H9 (cell line): ENCODE measurements at regions not wholly inside any gene's neighbourhood (a gene's known extent, or its start where the extent isn't known, plus 50 kb on each side); places are given as distances from the start of the nearest gene placed in this dataset.

Experiments used
- DNase-seq: peaks from one replicate; pipeline ENCODE4 v3.0.0-alpha.2; 2017
- H2AFZ ChIP-seq: one replicate; pipeline ENCODE4 v1.6.1; 2013; ENCODE audit warnings: mild to moderate bottlenecking, low read length, control low read depth, moderate library complexity
- H2AK5ac ChIP-seq: 2 replicates; pipeline ENCODE4 v1.6.1; 2013; ENCODE audit warnings: low read length, control low read depth, mixed read lengths; ENCODE audit not compliant: insufficient read length
- H2BK120ac ChIP-seq: one replicate; pipeline ENCODE4 v1.6.1; 2013; ENCODE audit warnings: low read depth, mild to moderate bottlenecking, low read length, control low read depth, inconsistent platforms; ENCODE audit not compliant: poor library complexity, severe bottlenecking
- H2BK12ac ChIP-seq: 2 replicates; pipeline ENCODE4 v1.6.1; 2013; ENCODE audit warnings: low read length, control low read depth, mixed read lengths, low read depth; ENCODE audit not compliant: insufficient read length
- H2BK15ac ChIP-seq: 2 replicates; pipeline ENCODE4 v1.6.1; 2013; ENCODE audit warnings: low read depth, low read length, control low read depth
- H2BK20ac ChIP-seq: one replicate; pipeline ENCODE4 v1.6.1; 2013; ENCODE audit warnings: low read depth, mild to moderate bottlenecking, low read length, control low read depth, inconsistent platforms; ENCODE audit not compliant: poor library complexity, severe bottlenecking
- H2BK5ac ChIP-seq: 2 replicates; pipeline ENCODE4 v1.6.1; 2013; ENCODE audit warnings: low read length, control low read depth, mixed read lengths; ENCODE audit not compliant: insufficient read length
- H3K14ac ChIP-seq: 2 replicates; pipeline ENCODE4 v1.6.1; 2013; ENCODE audit warnings: low read length, control low read depth; ENCODE audit not compliant: insufficient read depth
- H3K18ac ChIP-seq: 2 replicates; pipeline ENCODE4 v1.6.1; 2013; ENCODE audit warnings: low read depth, mild to moderate bottlenecking, mixed read lengths, low read length, control low read depth; ENCODE audit not compliant: insufficient read length
- H3K23ac ChIP-seq: 2 replicates; pipeline ENCODE4 v1.6.1; 2013; ENCODE audit warnings: low read length, control low read depth, mixed read lengths, low read depth; ENCODE audit not compliant: insufficient read length
- H3K23me2 ChIP-seq: 2 replicates; pipeline ENCODE4 v1.6.1; 2013; ENCODE audit warnings: low read depth, mild to moderate bottlenecking, mixed read lengths, low read length, control low read depth; ENCODE audit not compliant: insufficient read length, poor library complexity, severe bottlenecking
- H3K27ac ChIP-seq: 2 replicates; pipeline ENCODE4 v1.5.1; 2013; ENCODE audit warnings: low read length, control low read depth, mixed read lengths, low read depth; ENCODE audit not compliant: insufficient read length
- H3K27me3 ChIP-seq: 2 replicates; pipeline ENCODE4 v1.6.1; 2013; ENCODE audit warnings: low read length, control low read depth, inconsistent platforms; ENCODE audit not compliant: insufficient read depth
- H3K4ac ChIP-seq: 2 replicates; pipeline ENCODE4 v1.6.1; 2013; ENCODE audit warnings: low read depth, mild to moderate bottlenecking, control low read depth, inconsistent platforms, low read length, moderate library complexity
- H3K4me1 ChIP-seq: 2 replicates; pipeline ENCODE4 v1.6.1; 2013; ENCODE audit warnings: low read length, control low read depth, inconsistent platforms; ENCODE audit not compliant: insufficient read depth
- H3K4me2 ChIP-seq: 2 replicates; pipeline ENCODE4 v1.6.1; 2013; ENCODE audit warnings: low read length, control low read depth, mixed read lengths; ENCODE audit not compliant: insufficient read length, insufficient read depth
- H3K56ac ChIP-seq: 2 replicates; pipeline ENCODE4 v1.6.1; 2013; ENCODE audit warnings: low read depth, mild to moderate bottlenecking, mixed read lengths, low read length, control low read depth; ENCODE audit not compliant: insufficient read length
- H3K79me1 ChIP-seq: 2 replicates; pipeline ENCODE4 v1.6.1; 2013; ENCODE audit warnings: low read depth, mild to moderate bottlenecking, moderate library complexity, low read length, control low read depth, inconsistent platforms; ENCODE audit not compliant: insufficient read depth, poor library complexity, severe bottlenecking
- H3K79me2 ChIP-seq: 2 replicates; pipeline ENCODE4 v1.6.1; 2013; ENCODE audit warnings: low read length, control low read depth, inconsistent platforms; ENCODE audit not compliant: insufficient read depth
- H3K9ac ChIP-seq: 2 replicates; pipeline ENCODE4 v1.6.1; 2013; ENCODE audit warnings: low read length, control low read depth, mixed read lengths; ENCODE audit not compliant: insufficient read length; ENCODE audit errors: extremely low read depth
- H3K9me3 ChIP-seq: one replicate; pipeline ENCODE4 v1.6.1; 2013; ENCODE audit warnings: low read depth, low read length, inconsistent platforms; ENCODE audit not compliant: control insufficient read depth
- H3T11ph ChIP-seq: one replicate; pipeline ENCODE4 v1.6.1; 2013; ENCODE audit warnings: mild to moderate bottlenecking, low read length, control low read depth, inconsistent platforms
- H4K20me1 ChIP-seq: one replicate; pipeline ENCODE4 v1.6.1; 2013; ENCODE audit not compliant: control insufficient read depth, insufficient read length, insufficient read depth
- H4K5ac ChIP-seq: 2 replicates; pipeline ENCODE4 v1.6.1; 2013; ENCODE audit warnings: low read depth, mild to moderate bottlenecking, mixed read lengths, low read length, control low read depth; ENCODE audit not compliant: insufficient read length
- H4K8ac ChIP-seq: replicated peaks from 2 replicates; pipeline ENCODE4 v1.6.1; 2013; ENCODE audit warnings: low read length, control low read depth, mixed read lengths, low read depth; ENCODE audit not compliant: insufficient read length
- H4K91ac ChIP-seq: 2 replicates; pipeline ENCODE4 v1.6.1; 2013; ENCODE audit warnings: low read depth, mild to moderate bottlenecking, moderate library complexity, mixed read lengths, low read length, control low read depth; ENCODE audit not compliant: insufficient read length
- H3K27ac Mint-ChIP-seq, 3 experiments: 2 replicates in 2 of 3; 3 replicates in 1 of 3; pipeline ENCODE4 v1.8.0; 2020 to 2021; ENCODE audit warnings: mixed read lengths in 3 of 3, mild to moderate bottlenecking in 1 of 3, moderate library complexity in 1 of 3
- H3K27me3 Mint-ChIP-seq: 2 replicates; pipeline ENCODE4 v1.8.0; 2021; ENCODE audit warnings: low read depth, mild to moderate bottlenecking, moderate library complexity, mixed read lengths
- H3K36me3 Mint-ChIP-seq, 3 experiments: 2 replicates in 2 of 3; 3 replicates in 1 of 3; pipeline ENCODE4 v1.8.0; 2020 to 2021; ENCODE audit warnings: low read depth in 3 of 3, mixed read lengths in 3 of 3; ENCODE audit not compliant: insufficient read depth in 1 of 3
- H3K4me1 Mint-ChIP-seq, 2 experiments: 2 replicates each; pipeline ENCODE4 v1.8.0; 2020; ENCODE audit warnings: mixed read lengths in 2 of 2
- H3K4me3 Mint-ChIP-seq, 2 experiments: 2 replicates in 1 of 2; 3 replicates in 1 of 2; pipeline ENCODE4 v1.8.0; 2020 to 2021; ENCODE audit warnings: mild to moderate bottlenecking in 2 of 2, mixed read lengths in 2 of 2, moderate library complexity in 1 of 2
- H3K9me3 Mint-ChIP-seq, 2 experiments: 2 replicates in 1 of 2; 3 replicates in 1 of 2; pipeline ENCODE4 v1.8.0; 2020; ENCODE audit warnings: mild to moderate bottlenecking in 2 of 2, mixed read lengths in 2 of 2, moderate library complexity in 1 of 2
- CTCF ChIP-seq: fragments of 200-600 bp; sonication (generic); conservative IDR thresholded peaks from 3 replicates; pipeline ENCODE4 v1.8.0; 2021; ENCODE audit warnings: antibody characterized with exemption, mild to moderate bottlenecking
- whole genome bisulfite sequencing: extraction: QIAGEN DNeasy Blood & Tissue Kit; methylation state at CpG from one replicate; pipeline ENCODE4 v1.1.7; 2013; ENCODE audit warnings: missing lambda C conversion rate, low lambda C conversion rate, mixed read lengths; ENCODE audit not compliant: insufficient read length; ENCODE audit errors: extremely low coverage; 5-methylcytosine and 5-hydroxymethylcytosine counted together

GRCh38 chr6:140427842-140428241 lies 1053.4 kb upstream of the CITED2 start:
- peak; percentile 29; the same call in 2 of the 3 replicates for TF ChIP-seq CTCF
- H2BK5ac ChIP-seq = no peak overlapping the region
- H3K79me1 ChIP-seq = no peaks in the 10 kb centered on the region
- H3K9me3 ChIP-seq = no peaks in the 10 kb centered on the region
- H3K14ac ChIP-seq = no peak overlapping the region
- Mint-ChIP-seq H3K4me1 (no peaks in the 10 kb centered on the region), H3K27me3 (no peaks in the 10 kb centered on the region), H3K9me3 (peaks cover 12 to 17% of the 10 kb centered on the region in 2 experiments), H3K4me3 (no peak overlapping the region), H3K36me3 (peaks cover 5 to 25% (median 9%) of the 10 kb centered on the region in 3 experiments), H3K27ac (no peak overlapping the region)
- H3K18ac ChIP-seq = no peak overlapping the region
- H3K56ac ChIP-seq = no peak overlapping the region
- H3K4me1 ChIP-seq = no peaks in the 10 kb centered on the region
- no peak overlapping the region for H3K23ac ChIP-seq
- H2BK120ac ChIP-seq = no peak overlapping the region
- H3K27me3 ChIP-seq = no peaks in the 10 kb centered on the region
- no peak overlapping the region for H3K9ac ChIP-seq
- no peak overlapping the region for H3K4ac ChIP-seq
- H2AK5ac ChIP-seq = no peak overlapping the region
- H2BK15ac ChIP-seq = no peak overlapping the region
- WGBS = no CpG with 5 or more reads among the region's 2 CpGs
- H4K8ac ChIP-seq = no peak overlapping the region
- H4K20me1 ChIP-seq = no peaks in the 10 kb centered on the region
- no peak overlapping the region for H2BK12ac ChIP-seq
- no peak overlapping the region for H3K27ac ChIP-seq
- H2BK20ac ChIP-seq = no peak overlapping the region
- no peaks in the 10 kb centered on the region for H3K23me2 ChIP-seq
- H2AFZ ChIP-seq = no peak overlapping the region
- DNase-seq = no peak
- H3T11ph ChIP-seq = no peak overlapping the region
- no peaks in the 10 kb centered on the region for H3K79me2 ChIP-seq
- no peak overlapping the region for H4K5ac ChIP-seq
- no peak overlapping the region for H4K91ac ChIP-seq
- no peak overlapping the region for H3K4me2 ChIP-seq
